Prostate gland (tissue), 2 donors: ENCODE measurements at regions not wholly inside any gene's neighbourhood (a gene's known extent, or its start where the extent isn't known, plus 50 kb on each side); places are given as distances from the start of the nearest gene placed in this dataset.

Experiments used
- DNase-seq: peaks from one replicate; pipeline ENCODE4 v3.0.0-alpha.2; 2019; ENCODE audit warnings: low spot score
- H3K27ac ChIP-seq, 2 donors: fragments of 200-600 bp; sonication (generic); 2 replicates each; pipeline ENCODE4 v1.5.1; 2017 to 2019
- H3K27me3 ChIP-seq: fragments of 200-600 bp; sonication (generic); replicated peaks from 2 replicates; pipeline ENCODE4 v1.5.1; 2019; ENCODE audit not compliant: insufficient read depth
- H3K36me3 ChIP-seq, 2 donors: fragments of 200-600 bp; sonication (generic); 1 replicate in 1 of 2; 2 replicates in 1 of 2; pipeline versions ENCODE4 v1.5.1 to v1.8.1; 2017 to 2019
- H3K4me1 ChIP-seq: fragments of 200-600 bp; sonication (generic); replicated peaks from 2 replicates; pipeline ENCODE4 v1.5.1; 2019
- H3K4me3 ChIP-seq, 2 donors: fragments of 200-600 bp; sonication (generic); 2 replicates each; pipeline ENCODE4 v1.5.1; 2017 to 2019
- H3K9me3 ChIP-seq: fragments of 200-600 bp; sonication (generic); 2 replicates; pipeline ENCODE4 v1.5.1; 2017
- CTCF ChIP-seq, 4 experiments: fragments of 200-600 bp in 2 of 4; fragments of 450-650 bp in 2 of 4; sonication (generic) in 2 of 4; IDR thresholded peaks; 1 replicate in 3 of 4; 2 replicates in 1 of 4; pipeline ENCODE4 v1.5.1; 2016 to 2019; ENCODE audit warnings: antibody characterized with exemption in 4 of 4, mild to moderate bottlenecking in 2 of 4, moderate library complexity in 2 of 4
- POLR2A ChIP-seq: fragments of 450-650 bp; IDR thresholded peaks from one replicate; pipeline ENCODE4 v1.6.1; 2016; ENCODE audit warnings: antibody characterized with exemption, mild to moderate bottlenecking
- POLR2AphosphoS5 ChIP-seq: sonication (generic); formaldehyde crosslinking; IDR thresholded peaks from one replicate; pipeline ENCODE4 v1.6.1; 2017; ENCODE audit warnings: antibody characterized with exemption
- whole genome bisulfite sequencing: methylation state at CpG from one replicate; pipeline ENCODE4 v1.1.5; 2018; 5-methylcytosine and 5-hydroxymethylcytosine counted together
- intact Hi-C: fragments of 100-400 bp; cut with DNase I; formaldehyde crosslinking; loops from one replicate; pipeline ENCODE4 v1.14.2; 2022

GRCh38 chr5:162209005-162209605 is 141.5 kb downstream of the GABRG2 start:
- 34% methylated on average over 5 of the region's 5 CpGs for WGBS
- DNase-seq, result peak; percentile 5
- H3K9me3 ChIP-seq, result no peaks in the 10 kb centered on the region

GRCh38 chr5:162214551-162214950 is 147.0 kb downstream of the GABRG2 start:
- intact Hi-C loops, result no loop called here
- no peak for TF ChIP-seq POLR2A
- no peak for TF ChIP-seq POLR2AphosphoS5
- no peak for TF ChIP-seq CTCF (IDR thresholded peaks at IDR 0.05)
- Histone ChIP-seq H3K4me3 (no peak overlapping the region), H3K36me3 (no peaks in the 10 kb centered on the region), H3K4me1 (no peaks in the 10 kb centered on the region), H3K9me3 (no peaks in the 10 kb centered on the region), H3K27ac (no peak overlapping the region), H3K27me3 (no peaks in the 10 kb centered on the region)
- DNase-seq, result no peak
- WGBS, result 38% methylated on average over 2 of the region's 2 CpGs

More at GRCh38 chr5:162209005-162209605, 141.5 kb downstream of the GABRG2 start:
- intact Hi-C loops, result no loop called here
- Histone ChIP-seq H3K36me3 (no peaks in the 10 kb centered on the region), H3K27me3 (no peaks in the 10 kb centered on the region), H3K4me1 (no peaks in the 10 kb centered on the region), H3K4me3 (no peak overlapping the region), H3K27ac (no peak overlapping the region)
- no peak for TF ChIP-seq POLR2AphosphoS5
- TF ChIP-seq CTCF (IDR thresholded peaks at IDR 0.05), result peak in 1 of 4 experiments; percentile 24

GRCh38 chr5:162217037-162217436 is 149.5 kb downstream of the GABRG2 start:
- Histone ChIP-seq H3K27ac (no peak overlapping the region), H3K9me3 (no peaks in the 10 kb centered on the region), H3K27me3 (no peaks in the 10 kb centered on the region), H3K4me3 (no peak overlapping the region), H3K36me3 (no peaks in the 10 kb centered on the region), H3K4me1 (no peaks in the 10 kb centered on the region)
- WGBS, result 85% methylated on average over 1 of the region's 1 CpG
- TF ChIP-seq POLR2A, result no peak
- no peak for TF ChIP-seq POLR2AphosphoS5
- no peak for TF ChIP-seq CTCF (IDR thresholded peaks at IDR 0.05)
- DNase-seq, result no peak
- intact Hi-C loops, result no loop called here

- Histone ChIP-seq H3K27ac (no peak overlapping the region), H3K36me3 (no peaks in the 10 kb centered on the region), H3K9me3 (no peaks in the 10 kb centered on the region), H3K27me3 (no peaks in the 10 kb centered on the region), H3K4me1 (no peaks in the 10 kb centered on the region), H3K4me3 (no peak overlapping the region)
- intact Hi-C loops, result no loop called here
- TF ChIP-seq POLR2AphosphoS5 (no peak), CTCF (IDR thresholded peaks at IDR 0.05) (no peak), POLR2A (no peak)
- DNase-seq, result no peak
Measured at GRCh38 chr5:162221910-162222309, 154.3 kb downstream of the GABRG2 start.

- Histone ChIP-seq H3K4me3 (no peak overlapping the region), H3K27ac (no peak overlapping the region), H3K36me3 (no peaks in the 10 kb centered on the region), H3K9me3 (no peaks in the 10 kb centered on the region), H3K4me1 (no peaks in the 10 kb centered on the region), H3K27me3 (no peaks in the 10 kb centered on the region)
- TF ChIP-seq POLR2A, result no peak
- TF ChIP-seq CTCF (IDR thresholded peaks at IDR 0.05), result no peak
- TF ChIP-seq POLR2AphosphoS5, result no peak
- WGBS, result 51% methylated on average over 2 of the region's 2 CpGs
- no peak for DNase-seq
- intact Hi-C loops, result no loop called here
Measured at GRCh38 chr5:162227075-162227474, 159.5 kb downstream of the GABRG2 start.
